DND-41 (cell line): ENCODE measurements at regions not wholly inside any gene's neighbourhood (a gene's known extent, or its start where the extent isn't known, plus 50 kb on each side); places are given as distances from the start of the nearest gene placed in this dataset.

ENCODE experiments used
- ATAC-seq: fragments of 200-7000 bp; cut with Tn5 transposase; 3 replicates; pipeline ENCODE4 v1.9.1; 2021; ENCODE audit warnings: low read depth; ENCODE audit not compliant: insufficient read depth
- DNase-seq: peaks from one replicate; pipeline ENCODE4 v3.0.0-alpha.2; 2020
- H2AFZ ChIP-seq: 2 replicates; pipeline ENCODE4 v1.6.0; 2012; ENCODE audit warnings: low read depth, low read length
- H3K27ac ChIP-seq: 2 replicates; pipeline ENCODE4 v1.5.1; 2012; ENCODE audit warnings: low read length, inconsistent platforms
- H3K27me3 ChIP-seq: fragments of 200-600 bp; sonication (generic); 2 replicates; pipeline ENCODE4 v1.6.0; 2012; ENCODE audit warnings: low read length, mild to moderate bottlenecking, inconsistent platforms; ENCODE audit not compliant: insufficient read depth, poor library complexity
- H3K36me3 ChIP-seq: 2 replicates; pipeline ENCODE4 v1.5.1; 2012; ENCODE audit warnings: low read length, inconsistent platforms; ENCODE audit not compliant: insufficient read depth
- H3K4me1 ChIP-seq: 2 replicates; pipeline ENCODE4 v1.5.1; 2012; ENCODE audit warnings: mild to moderate bottlenecking, low read length; ENCODE audit not compliant: insufficient read depth
- H3K4me2 ChIP-seq: 2 replicates; pipeline ENCODE4 v1.6.0; 2012; ENCODE audit warnings: mild to moderate bottlenecking, moderate library complexity, low read length, inconsistent platforms; ENCODE audit not compliant: insufficient read depth
- H3K4me3 ChIP-seq, 2 experiments: fragments of 200-600 bp in 1 of 2; shearing (Covaris generic) in 1 of 2; 2 replicates each; pipeline ENCODE4 v1.5.1; 2012 to 2016; ENCODE audit warnings: inconsistent platforms in 2 of 2, low read length in 2 of 2, mild to moderate bottlenecking in 2 of 2, low read depth in 1 of 2, moderate library complexity in 1 of 2
- H3K79me2 ChIP-seq: 2 replicates; pipeline ENCODE4 v1.6.0; 2012; ENCODE audit warnings: low read length, inconsistent platforms; ENCODE audit not compliant: insufficient read depth
- H3K9ac ChIP-seq: 2 replicates; pipeline ENCODE4 v1.6.0; 2012; ENCODE audit warnings: low read depth, mild to moderate bottlenecking, inconsistent platforms, low read length, moderate library complexity
- H3K9me3 ChIP-seq: 2 replicates; pipeline ENCODE4 v1.5.1; 2012; ENCODE audit warnings: low read length, moderate library complexity, mild to moderate bottlenecking, inconsistent platforms; ENCODE audit not compliant: insufficient read depth, severe bottlenecking
- H4K20me1 ChIP-seq: 2 replicates; pipeline ENCODE4 v1.6.0; 2012; ENCODE audit warnings: low read length; ENCODE audit not compliant: insufficient read depth
- CTCF ChIP-seq: IDR thresholded peaks from 2 replicates; pipeline ENCODE4 v1.5.1; 2012; ENCODE audit warnings: borderline replicate concordance, low read length, moderate library complexity, mild to moderate bottlenecking; ENCODE audit not compliant: poor library complexity, severe bottlenecking; ENCODE audit errors: extremely low read depth
- EZH2 ChIP-seq: IDR thresholded peaks from 3 replicates; pipeline ENCODE4 v1.6.1; 2012; ENCODE audit warnings: borderline replicate concordance, low read depth, mild to moderate bottlenecking, moderate library complexity, low read length, inconsistent platforms; ENCODE audit not compliant: severe bottlenecking

- no peaks in the 10 kb centered on the region for H4K20me1 ChIP-seq
- DNase-seq (no peak), ATAC-seq (no peak)
- TF ChIP-seq CTCF (no peak), EZH2 (no peak)
- H2AFZ ChIP-seq: no peak overlapping the region
- H3K4me1 ChIP-seq: no peaks in the 10 kb centered on the region
- no peaks in the 10 kb centered on the region for H3K27me3 ChIP-seq
- no peak overlapping the region for H3K4me3 ChIP-seq
- H3K9ac ChIP-seq: no peak overlapping the region
- no peak overlapping the region for H3K27ac ChIP-seq
- H3K36me3 ChIP-seq: no peaks in the 10 kb centered on the region
- no peak overlapping the region for H3K4me2 ChIP-seq
- H3K9me3 ChIP-seq: no peaks in the 10 kb centered on the region
- no peaks in the 10 kb centered on the region for H3K79me2 ChIP-seq
Observed at GRCh38 chr1:242764161-242764560, 239.7 kb upstream of the PLD5 start.

GRCh38 chr1:242761556-242761955, 237.1 kb upstream of the PLD5 start:
- H3K27me3 ChIP-seq: no peaks in the 10 kb centered on the region
- H3K9me3 ChIP-seq: no peaks in the 10 kb centered on the region
- H3K4me3 ChIP-seq: no peak overlapping the region
- H2AFZ ChIP-seq: no peak overlapping the region
- H3K79me2 ChIP-seq: no peaks in the 10 kb centered on the region
- no peak overlapping the region for H3K4me2 ChIP-seq
- no peaks in the 10 kb centered on the region for H3K36me3 ChIP-seq
- no peak overlapping the region for H3K9ac ChIP-seq
- no peak for ATAC-seq
- no peak for DNase-seq
- no peak overlapping the region for H3K27ac ChIP-seq
- H4K20me1 ChIP-seq: no peaks in the 10 kb centered on the region
- TF ChIP-seq CTCF: no peak
- TF ChIP-seq EZH2: no peak
- no peaks in the 10 kb centered on the region for H3K4me1 ChIP-seq

DNA sequence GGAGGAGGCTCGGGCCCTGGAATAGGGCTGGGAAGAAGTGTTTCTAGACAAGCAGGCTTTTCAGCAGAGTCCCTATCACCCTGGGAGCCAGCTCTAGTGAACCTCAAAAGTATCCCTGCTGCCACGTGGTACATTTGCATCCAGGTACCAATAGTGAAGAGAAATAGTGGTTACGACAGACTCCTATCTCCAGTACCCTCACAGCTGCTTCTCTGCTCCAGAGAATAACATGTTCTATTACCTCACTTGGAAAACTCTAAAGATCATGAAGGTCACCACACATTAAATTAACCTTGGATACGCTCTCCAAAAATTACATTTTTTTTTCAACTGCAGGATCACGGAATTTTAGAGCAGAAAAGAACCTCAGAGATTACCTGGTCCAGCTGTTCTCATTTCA, 230.4 kb upstream of the PLD5 start:
- no peaks in the 10 kb centered on the region for H4K20me1 ChIP-seq
- no peak overlapping the region for H3K4me3 ChIP-seq
- no peak overlapping the region for H2AFZ ChIP-seq
- no peak for DNase-seq
- H3K36me3 ChIP-seq: no peaks in the 10 kb centered on the region
- no peak overlapping the region for H3K27ac ChIP-seq
- no peaks in the 10 kb centered on the region for H3K79me2 ChIP-seq
- no peak overlapping the region for H3K4me2 ChIP-seq
- H3K4me1 ChIP-seq: no peaks in the 10 kb centered on the region
- no peak overlapping the region for H3K9ac ChIP-seq
- no peaks in the 10 kb centered on the region for H3K27me3 ChIP-seq
- no peak for TF ChIP-seq EZH2
- no peak for ATAC-seq
- no peaks in the 10 kb centered on the region for H3K9me3 ChIP-seq

DNA sequence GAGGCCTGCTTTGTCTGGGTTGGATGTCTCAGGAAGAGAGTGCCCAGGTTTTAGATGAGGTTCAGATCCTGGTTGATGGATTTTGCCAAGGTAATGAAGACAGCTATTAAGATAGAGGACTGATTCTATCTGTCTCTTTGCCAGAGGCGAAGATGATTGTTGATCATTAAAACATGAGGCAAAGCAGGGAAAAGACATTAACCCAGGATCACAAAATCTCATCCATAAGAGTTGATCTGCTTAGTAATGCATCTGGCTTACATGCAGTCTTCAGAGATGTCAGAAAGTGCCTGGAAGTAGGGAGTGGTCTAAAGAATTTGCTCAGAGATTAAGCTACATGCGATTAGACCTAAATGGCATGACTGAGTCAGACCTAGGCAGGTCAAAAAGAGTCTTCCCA, 229.6 kb upstream of the PLD5 start:
- ATAC-seq: no peak
- no peaks in the 10 kb centered on the region for H3K4me1 ChIP-seq
- H3K9me3 ChIP-seq: no peaks in the 10 kb centered on the region
- no peak overlapping the region for H3K4me3 ChIP-seq
- H2AFZ ChIP-seq: no peak overlapping the region
- H3K27ac ChIP-seq: no peak overlapping the region
- no peaks in the 10 kb centered on the region for H3K27me3 ChIP-seq
- H4K20me1 ChIP-seq: no peaks in the 10 kb centered on the region
- H3K36me3 ChIP-seq: no peaks in the 10 kb centered on the region
- H3K4me2 ChIP-seq: no peak overlapping the region
- no peaks in the 10 kb centered on the region for H3K79me2 ChIP-seq
- no peak overlapping the region for H3K9ac ChIP-seq
- TF ChIP-seq CTCF (no peak), EZH2 (no peak)
- no peak for DNase-seq
